Spleen (tissue), 11 donors: ENCODE measurements at regions not wholly inside any gene's neighbourhood (a gene's known extent, or its start where the extent isn't known, plus 50 kb on each side); places are given as distances from the start of the nearest gene placed in this dataset.

Experiments used
- DNase-seq: peaks from one replicate; pipeline ENCODE4 v3.0.0-alpha.2; 2020
- H3K27ac ChIP-seq, 8 donors: fragments of 200-600 bp; sonication (generic) in 7 of 8; 1 replicate in 4 of 8; 2 replicates in 4 of 8; pipeline versions ENCODE4 v1.5.0 to v1.8.0; 2016 to 2021; ENCODE audit warnings: inconsistent platforms in 4 of 8, mild to moderate bottlenecking in 4 of 8, moderate library complexity in 1 of 8
- H3K27me3 ChIP-seq, 7 donors: fragments of 200-600 bp; sonication (generic) in 6 of 7; replicated peaks in 1 of 7; 1 replicate in 4 of 7; 2 replicates in 3 of 7; pipeline versions ENCODE4 v1.5.0 to v1.8.0; 2016 to 2021; ENCODE audit warnings: inconsistent platforms in 3 of 7, mild to moderate bottlenecking in 1 of 7
- H3K36me3 ChIP-seq, 6 donors: fragments of 200-600 bp; sonication (generic) in 5 of 6; 1 replicate in 4 of 6; 2 replicates in 2 of 6; pipeline versions ENCODE4 v1.5.0 to v1.8.0; 2016 to 2021; ENCODE audit warnings: inconsistent platforms in 2 of 6
- H3K4me1 ChIP-seq, 6 donors: fragments of 200-600 bp; sonication (generic) in 5 of 6; 1 replicate in 3 of 6; 2 replicates in 3 of 6; pipeline versions ENCODE4 v1.5.0 to v1.8.0; 2016 to 2021; ENCODE audit warnings: inconsistent platforms in 3 of 6
- H3K4me3 ChIP-seq, 8 donors: fragments of 200-600 bp; sonication (generic) in 7 of 8; 1 replicate in 4 of 8; 2 replicates in 4 of 8; pipeline versions ENCODE4 v1.5.0 to v1.8.0; 2016 to 2021; ENCODE audit warnings: inconsistent platforms in 4 of 8, mild to moderate bottlenecking in 4 of 8, moderate library complexity in 2 of 8
- H3K9me3 ChIP-seq, 8 donors: fragments of 200-600 bp; sonication (generic) in 7 of 8; 1 replicate in 4 of 8; 2 replicates in 4 of 8; pipeline versions ENCODE4 v1.5.0 to v1.8.0; 2016 to 2021; ENCODE audit warnings: inconsistent platforms in 4 of 8
- CTCF ChIP-seq, 11 experiments: fragments of 200-600 bp in 7 of 11; fragments of 450-650 bp in 4 of 11; sonication (generic) in 4 of 11; IDR thresholded peaks in 8 of 11; conservative IDR thresholded peaks in 3 of 11; 1 replicate in 7 of 11; 2 replicates in 4 of 11; pipeline versions ENCODE4 v1.4.0 to v1.8.0; 2016 to 2021; ENCODE audit warnings: antibody characterized with exemption in 11 of 11, inconsistent platforms in 4 of 11, mild to moderate bottlenecking in 1 of 11
- POLR2A ChIP-seq, 3 donors: fragments of 450-650 bp; IDR thresholded peaks; one replicate each; pipeline ENCODE4 v1.5.1; 2017; ENCODE audit warnings: antibody characterized with exemption in 3 of 3, mild to moderate bottlenecking in 1 of 3
- POLR2AphosphoS5 ChIP-seq, 3 donors: sonication (generic); formaldehyde crosslinking; IDR thresholded peaks; one replicate each; pipeline ENCODE4 v1.5.1; 2017; ENCODE audit warnings: antibody characterized with exemption in 3 of 3
- WGBS, 5 donors: extraction: QIAGEN DNeasy Blood & Tissue Kit in 3 of 5; methylation state at CpG; one replicate each; pipeline versions ENCODE4 v1.1.5 to v1.1.7; 2013 to 2018; 5-methylcytosine and 5-hydroxymethylcytosine counted together
- intact Hi-C: fragments of 100-400 bp; cut with DNase I; formaldehyde crosslinking; loops from one replicate; pipeline ENCODE4 v1.15.0; 2023; ENCODE audit warnings: low total_unique reads
- donor health status: healthy with polysubstance abuse.
- donor health status: DM: no; HTN: no; CAD: no; lungs with moderate emphysema.
- donor health status: DM: no; HTN: no; CAD: no.
- donor health status: Bipolar disorder and iron deficiency.
- donor health status: healthy.
- donor health status: DM: no; HTN: no; CAD: no.
- donor health status: DM: yes; HTN: yes; CAD: no.

- intact Hi-C loops, result no loop called here
- Histone ChIP-seq H3K27me3 (no peaks in the 10 kb centered on the region), H3K4me1 (peaks cover 0 to 13% (median 4%) of the 10 kb centered on the region in 6 donors), H3K9me3 (no peaks in the 10 kb centered on the region), H3K27ac (no peak overlapping the region), H3K4me3 (no peak overlapping the region), H3K36me3 (no peaks in the 10 kb centered on the region)
- no peak for TF ChIP-seq POLR2A (IDR thresholded peaks at IDR 0.05)
- no peak for TF ChIP-seq POLR2AphosphoS5 (IDR thresholded peaks at IDR 0.05)
- no peak for TF ChIP-seq CTCF (IDR thresholded peaks at IDR 0.05 in 8 of 11, conservative IDR thresholded peaks at IDR 0.05 in 3 of 11)
- no peak for DNase-seq
- WGBS, 5 donors, result 66 to 80% (median 73%) methylated on average over 5 of the region's 5 CpGs
Observed at GRCh38 chr2:158738363-158738762, 56.8 kb upstream of the DAPL1 start.

- intact Hi-C loops, result loop anchor here (5.0 to 10.0 kb wide), 2 partner anchors 275 to 708 kb away; no protein-coding TSS in a partner anchor
- TF ChIP-seq POLR2AphosphoS5 (IDR thresholded peaks at IDR 0.05) (no peak), POLR2A (IDR thresholded peaks at IDR 0.05) (no peak), CTCF (IDR thresholded peaks at IDR 0.05 in 8 of 11, conservative IDR thresholded peaks at IDR 0.05 in 3 of 11) (no peak)
- no peak for DNase-seq
- Histone ChIP-seq H3K27me3 (peaks cover 0 to 6% (median 0%) of the 10 kb centered on the region in 7 donors), H3K4me3 (no peak overlapping the region), H3K27ac (no peak overlapping the region), H3K4me1 (peaks cover 0 to 15% (median 4%) of the 10 kb centered on the region in 6 donors), H3K36me3 (no peaks in the 10 kb centered on the region), H3K9me3 (no peaks in the 10 kb centered on the region)
- 72 to 89% (median 86%) methylated on average over 5 of the region's 5 CpGs for WGBS, 5 donors
Observed at GRCh38 chr2:158740127-158740526, 55.0 kb upstream of the DAPL1 start.

GRCh38 chr2:158740621-158741020 lies 54.5 kb upstream of the DAPL1 start:
- H3K27ac ChIP-seq, result no peak overlapping the region
- intact Hi-C loops, result loop anchor here (5.0 to 10.0 kb wide), 2 partner anchors 276 to 708 kb away; no protein-coding TSS in a partner anchor
- WGBS, 5 donors, result 75 to 79% (median 77%) methylated on average over 4 of the region's 4 CpGs
- no peak for DNase-seq
- TF ChIP-seq POLR2AphosphoS5 (IDR thresholded peaks at IDR 0.05) (no peak), CTCF (IDR thresholded peaks at IDR 0.05 in 8 of 11, conservative IDR thresholded peaks at IDR 0.05 in 3 of 11) (no peak), POLR2A (IDR thresholded peaks at IDR 0.05) (no peak)
- peaks cover 0 to 10% (median 0%) of the 10 kb centered on the region in 7 donors for H3K27me3 ChIP-seq
- H3K4me1 ChIP-seq, result peaks cover 0 to 15% (median 4%) of the 10 kb centered on the region in 6 donors
- H3K4me3 ChIP-seq, result no peak overlapping the region
- no peaks in the 10 kb centered on the region for H3K36me3 ChIP-seq
- H3K9me3 ChIP-seq, result no peaks in the 10 kb centered on the region

GRCh38 chr2:158741625-158742024 lies 53.5 kb upstream of the DAPL1 start:
- Histone ChIP-seq H3K9me3 (no peaks in the 10 kb centered on the region), H3K27ac (no peak overlapping the region), H3K27me3 (peaks cover 0 to 18% (median 0%) of the 10 kb centered on the region in 7 donors), H3K36me3 (no peaks in the 10 kb centered on the region), H3K4me1 (peaks cover 0 to 15% (median 7%) of the 10 kb centered on the region in 6 donors), H3K4me3 (no peak overlapping the region)
- intact Hi-C loops, result loop anchor here (5.0 to 10.0 kb wide), 2 partner anchors 277 to 709 kb away; no protein-coding TSS in a partner anchor
- DNase-seq, result no peak
- TF ChIP-seq CTCF (IDR thresholded peaks at IDR 0.05 in 8 of 11, conservative IDR thresholded peaks at IDR 0.05 in 3 of 11), result no peak
- TF ChIP-seq POLR2A (IDR thresholded peaks at IDR 0.05), result no peak
- 87 to 94% (median 92%) methylated on average over 8 of the region's 8 CpGs for WGBS, 5 donors
